HG02885 (cell line): ENCODE measurements at regions not wholly inside any gene's neighbourhood (a gene's known extent, or its start where the extent isn't known, plus 50 kb on each side); places are given as distances from the start of the nearest gene placed in this dataset.
"Not testable (repeated sequence)": the region's sequence is repeated elsewhere in the genome, so short reads cannot be mapped to it uniquely, and the experiment has no call there.

Source experiments
- ATAC-seq: cut with Tn5 transposase; IDR thresholded peaks from one replicate; pipeline ENCODE4 v1.9.1; 2021; ENCODE audit warnings: mild to moderate bottlenecking; ENCODE audit not compliant: unreplicated experiment, poor library complexity

DNA sequence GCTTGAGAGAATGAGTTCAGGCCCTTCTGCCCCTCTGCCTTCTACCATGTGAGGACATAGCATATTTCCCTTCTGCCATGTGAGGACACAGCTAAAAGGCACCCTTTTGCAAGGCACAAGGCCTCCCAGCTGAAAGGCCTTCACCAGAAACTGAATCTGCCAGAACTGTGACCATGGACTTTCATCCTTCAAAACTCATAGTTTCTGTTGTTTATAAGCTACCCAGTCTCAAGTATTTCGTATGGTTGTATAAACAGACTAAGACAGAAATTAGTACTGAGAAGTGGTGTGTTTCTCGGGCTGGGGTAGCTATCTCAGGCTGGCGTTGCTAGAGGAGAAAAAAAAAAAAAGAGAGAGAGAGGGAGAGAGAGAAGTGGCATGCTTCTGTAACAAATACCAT, 368.6 kb downstream of the DMRTA1 start:
- no peak for ATAC-seq

DNA sequence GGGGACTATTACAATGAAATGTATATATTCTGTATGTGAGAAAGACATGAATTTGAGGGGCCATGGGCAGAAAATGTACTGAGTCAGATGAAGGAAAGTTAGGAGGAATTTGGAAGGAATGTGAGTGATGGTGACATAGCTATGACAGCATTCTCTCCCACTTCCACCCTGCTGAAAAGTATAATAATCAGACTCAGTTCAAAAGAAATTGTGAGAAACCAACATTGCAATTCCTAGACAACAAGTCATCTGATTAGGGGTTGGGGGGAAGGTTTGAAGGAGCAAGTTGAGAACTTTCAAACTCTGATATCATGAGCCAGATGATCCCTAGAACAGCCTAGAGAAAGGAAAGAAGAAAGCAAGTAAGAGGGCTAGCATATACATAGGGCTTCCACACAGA, 370.6 kb downstream of the DMRTA1 start:
- no peak for ATAC-seq

DNA sequence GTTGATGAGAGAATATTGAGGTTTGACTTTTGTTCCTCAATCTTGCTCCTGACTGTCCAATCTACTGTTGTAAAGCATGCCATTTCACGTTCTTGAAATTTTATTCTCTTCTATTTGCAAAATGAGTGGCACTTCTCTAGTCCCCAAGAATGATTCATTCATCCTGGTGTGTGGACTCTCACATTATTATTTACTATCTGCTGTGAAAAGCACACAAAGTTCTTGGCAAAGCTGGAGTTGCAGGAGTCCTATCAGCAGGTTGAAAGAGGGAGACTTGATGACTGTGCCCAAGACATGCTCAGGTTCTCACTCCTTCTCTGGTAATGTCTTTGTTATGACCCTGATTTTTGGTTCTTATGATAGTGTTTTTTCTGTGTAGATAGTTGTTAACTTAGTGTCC, 382.6 kb downstream of the DMRTA1 start:
- ATAC-seq, result no peak

DNA sequence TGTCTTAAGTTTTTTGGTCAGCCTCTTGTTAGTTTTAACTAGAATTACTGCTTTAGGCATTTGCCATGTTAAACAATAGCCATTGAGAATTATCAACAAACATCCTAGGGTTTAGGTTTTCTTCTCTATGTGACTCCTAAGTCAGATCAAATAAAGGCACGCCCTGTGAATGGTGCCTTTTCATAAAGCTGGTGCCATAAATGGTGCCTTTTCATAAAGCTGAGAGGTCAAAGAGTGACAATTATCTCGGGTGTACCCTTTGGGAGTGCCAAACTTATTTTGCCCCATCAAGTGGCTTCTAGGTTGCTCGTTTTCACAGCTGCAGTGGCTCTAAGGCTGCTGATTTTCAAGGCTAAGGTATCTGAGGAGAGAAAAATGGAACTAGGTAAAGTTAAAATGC, 391.6 kb downstream of the DMRTA1 start:
- ATAC-seq, result no peak

DNA sequence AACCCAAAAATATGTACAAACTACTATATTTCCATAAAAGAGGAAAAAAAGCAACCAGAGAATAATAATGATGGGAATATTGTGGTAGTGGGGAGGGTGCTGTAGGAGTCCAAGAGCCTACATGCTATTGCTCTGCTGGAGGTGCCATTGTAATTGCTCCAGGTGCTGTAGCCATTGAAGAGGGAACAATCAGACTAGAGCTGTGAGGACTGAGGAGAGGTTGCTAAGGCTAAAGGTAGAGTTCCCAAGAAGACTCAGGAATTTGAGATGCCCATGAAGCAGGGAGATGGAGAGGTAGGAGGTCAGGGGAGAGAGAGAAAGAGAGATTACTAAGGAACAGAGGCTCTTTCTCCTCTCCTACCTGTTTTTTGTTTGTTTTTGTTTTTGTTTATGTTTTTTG, 394.0 kb downstream of the DMRTA1 start:
- ATAC-seq, result no peak

GRCh38 chr9:22845243-22845642, 398.6 kb downstream of the DMRTA1 start:
- ATAC-seq, result not testable (repeated sequence)

DNA sequence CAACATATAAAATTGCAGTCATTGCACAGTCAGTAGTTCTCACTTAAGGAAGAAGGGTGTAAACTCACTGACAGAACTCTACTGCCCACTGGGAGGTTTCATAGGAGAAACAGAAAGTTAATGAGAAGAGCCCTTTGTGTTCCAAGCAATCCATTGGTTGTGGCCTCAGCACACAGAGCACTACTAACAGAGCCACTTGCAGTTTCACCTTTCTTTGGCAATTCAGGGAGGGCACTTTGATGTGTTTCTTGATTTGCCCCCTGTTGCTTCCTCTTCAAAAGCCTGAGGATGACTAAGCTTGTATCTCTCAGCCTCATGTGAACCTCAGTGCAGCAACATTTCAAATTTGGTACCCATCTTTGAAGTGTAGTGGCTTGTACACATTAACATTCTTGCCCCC, 409.4 kb downstream of the DMRTA1 start:
- ATAC-seq, result no peak

DNA sequence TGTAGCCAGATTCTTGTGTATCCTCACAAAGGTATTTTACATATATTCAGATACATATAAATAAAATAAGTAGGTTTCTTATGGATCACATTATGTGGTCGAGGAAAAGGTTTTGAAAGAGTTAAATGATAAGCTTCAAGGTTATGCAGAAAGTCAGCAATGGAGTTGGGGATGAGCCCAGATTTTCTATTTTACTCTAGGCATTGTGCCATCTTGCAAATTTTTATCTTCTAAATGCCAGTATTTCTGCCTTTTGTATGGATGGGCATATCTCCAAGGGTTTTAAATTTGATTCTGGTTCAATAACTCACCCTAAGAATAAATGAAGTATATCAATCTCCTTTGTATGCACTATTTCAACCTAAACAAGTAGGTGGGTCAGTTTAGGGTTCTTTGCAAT, 410.7 kb downstream of the DMRTA1 start:
- no peak for ATAC-seq

- ATAC-seq, result no peak
Observed at GRCh38 chr9:22863106-22863505, 416.5 kb downstream of the DMRTA1 start.

DNA sequence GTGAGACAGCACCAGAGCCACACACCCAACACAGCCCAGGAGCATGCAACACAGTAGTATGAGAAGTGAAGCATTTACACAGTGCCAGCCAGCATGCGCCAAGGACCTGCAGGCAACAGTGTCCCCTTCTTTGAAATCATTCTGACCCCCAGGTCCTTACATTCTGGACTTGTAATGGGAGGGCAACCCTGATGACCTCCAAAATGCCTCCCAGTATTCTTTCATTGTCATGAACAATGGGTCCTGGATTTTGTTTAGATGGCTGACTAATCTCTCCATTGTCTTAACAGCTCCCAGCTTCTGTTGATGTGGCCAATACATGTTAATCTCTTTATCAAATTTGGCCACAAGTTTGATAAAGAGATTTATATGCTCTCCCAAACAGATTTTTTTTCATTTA, 417.1 kb downstream of the DMRTA1 start:
- no peak for ATAC-seq

GRCh38 chr9:22893196-22893843, 446.7 kb downstream of the DMRTA1 start:
- ATAC-seq, result no peak

DNA sequence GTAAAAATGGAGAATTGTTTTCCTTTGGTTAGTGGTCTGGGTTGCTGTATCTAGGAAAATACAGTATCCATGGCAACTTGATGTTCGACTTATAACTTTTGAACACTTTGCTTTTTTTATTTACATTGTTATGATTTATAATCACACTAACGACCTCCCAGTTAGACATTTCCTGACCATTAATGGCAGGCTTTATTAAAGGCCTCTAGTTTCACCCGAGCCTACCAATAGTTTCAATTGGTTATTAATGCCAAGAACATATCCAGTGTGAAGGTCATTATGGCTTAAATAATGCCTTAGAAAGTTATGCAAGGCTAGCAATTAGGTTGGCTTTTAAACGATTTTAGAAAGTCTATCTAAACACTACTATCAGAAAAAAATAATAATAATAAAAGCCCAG, 452.0 kb downstream of the DMRTA1 start:
- no peak for ATAC-seq

DNA sequence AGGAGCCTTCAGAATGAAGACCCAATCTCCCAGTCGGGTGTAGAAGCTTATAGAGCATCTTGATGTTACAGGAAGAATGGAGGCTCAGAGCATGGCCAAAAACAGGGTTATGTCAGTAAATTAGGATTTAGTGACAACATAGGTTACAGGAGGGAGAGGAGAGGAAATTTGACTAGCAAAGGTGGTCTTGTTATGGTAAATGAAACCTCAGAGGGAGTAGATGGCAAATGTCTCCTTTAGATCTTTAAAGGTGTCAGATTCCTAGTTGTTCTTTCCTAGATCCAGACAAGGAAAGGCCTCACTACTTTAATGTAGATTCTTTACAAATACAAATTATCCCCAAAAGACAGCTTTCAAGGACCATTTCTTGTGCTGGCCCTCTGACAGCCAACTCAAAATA, 465.0 kb downstream of the DMRTA1 start:
- ATAC-seq, result no peak

DNA sequence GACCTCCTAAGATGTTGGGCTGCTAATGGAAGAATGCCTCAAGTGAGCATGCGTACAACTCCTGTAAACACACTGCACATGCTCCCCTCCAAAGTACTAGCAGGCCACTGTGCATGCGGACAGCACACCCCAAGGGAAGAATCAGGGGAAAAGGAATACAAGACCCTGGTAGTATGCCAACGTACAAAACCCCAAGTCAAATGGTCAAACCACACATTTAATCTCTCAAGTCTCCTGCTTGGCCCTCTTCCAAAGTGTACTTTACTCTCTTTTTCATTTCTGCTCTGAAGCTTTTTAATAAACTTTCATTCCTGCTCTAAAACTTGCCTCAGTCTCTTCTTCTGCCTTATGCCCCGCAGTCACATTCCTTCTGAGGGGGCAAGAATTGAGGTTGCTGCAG, 466.4 kb downstream of the DMRTA1 start:
- no peak for ATAC-seq

DNA sequence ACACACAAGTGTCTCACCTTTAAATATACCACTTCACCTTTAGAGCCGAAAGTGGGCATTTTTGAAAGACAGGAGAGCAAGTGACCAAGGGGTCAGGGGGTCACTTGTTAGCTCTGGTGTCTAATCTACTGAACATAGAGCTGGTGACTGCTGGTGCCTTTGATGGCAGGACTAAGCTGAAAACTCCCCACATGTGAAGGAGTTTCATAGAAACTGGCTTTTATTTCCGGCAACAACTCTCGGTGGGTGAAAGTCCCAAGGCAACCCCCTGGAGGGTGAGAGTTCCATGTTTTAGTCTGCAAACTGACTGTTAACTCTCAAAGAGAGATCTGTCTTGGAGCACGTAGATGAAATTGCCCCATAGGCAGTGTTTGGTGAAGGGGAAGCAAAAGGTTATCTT, 466.9 kb downstream of the DMRTA1 start:
- no peak for ATAC-seq

DNA sequence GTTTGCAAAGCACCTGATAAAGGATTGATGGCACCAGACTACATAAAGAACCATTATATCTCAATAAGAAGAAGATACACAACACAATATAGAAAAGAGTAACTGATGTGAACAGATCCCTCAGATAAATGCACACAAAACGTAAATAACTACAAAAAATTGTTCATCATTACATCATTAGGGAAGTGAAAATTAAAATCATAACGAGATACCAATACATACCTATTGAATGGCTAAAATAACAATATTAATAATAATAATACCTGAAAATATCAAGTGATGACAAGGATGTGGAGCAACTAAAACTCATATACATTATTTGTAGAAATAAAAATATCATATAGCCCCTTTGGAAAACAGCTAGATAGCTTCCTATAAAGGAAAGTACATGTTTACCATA, 469.5 kb downstream of the DMRTA1 start:
- ATAC-seq, result no peak

GRCh38 chr9:22919423-22919822, 472.8 kb downstream of the DMRTA1 start:
- ATAC-seq, result no peak

DNA sequence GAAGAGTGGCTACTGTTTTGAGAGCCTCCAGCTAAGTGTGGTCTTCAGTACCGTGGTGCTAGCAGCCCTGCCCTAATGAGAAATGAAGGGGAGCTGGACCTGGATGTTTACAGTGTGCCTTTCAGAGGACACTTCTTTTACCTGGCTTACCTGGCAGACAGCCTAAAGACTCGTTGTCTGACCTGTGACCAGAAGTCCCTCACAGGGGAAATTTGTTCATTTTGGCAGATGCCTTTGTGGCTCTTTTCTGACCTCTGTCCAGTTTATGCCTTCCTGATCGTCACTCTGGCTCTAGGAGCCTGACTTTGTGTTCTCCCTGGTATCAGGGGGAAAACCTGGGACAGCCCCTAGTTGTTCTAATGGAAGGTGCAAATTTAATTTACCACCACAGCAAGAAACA, 475.1 kb downstream of the DMRTA1 start:
- ATAC-seq, result no peak

- ATAC-seq, result no peak
Observed at GRCh38 chr9:22922222-22922621, 475.6 kb downstream of the DMRTA1 start.

DNA sequence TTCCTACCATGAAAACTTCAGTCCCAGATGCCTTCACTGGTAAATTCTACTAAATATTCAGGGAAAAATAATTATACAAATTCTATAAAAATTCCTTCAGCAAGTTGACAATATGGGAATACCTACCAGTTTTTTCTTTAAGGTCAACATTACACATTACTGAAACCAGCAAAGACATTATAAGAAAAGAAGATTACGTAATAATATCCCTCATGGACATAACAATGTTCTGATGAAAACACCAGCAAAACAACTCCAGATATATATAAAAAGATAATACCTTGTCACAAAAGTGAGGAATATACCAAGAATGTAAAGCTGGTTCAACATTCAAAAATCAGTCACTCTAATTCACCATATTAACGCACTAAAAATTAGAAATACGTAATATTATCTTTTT, 507.9 kb downstream of the DMRTA1 start:
- ATAC-seq, result no peak

DNA sequence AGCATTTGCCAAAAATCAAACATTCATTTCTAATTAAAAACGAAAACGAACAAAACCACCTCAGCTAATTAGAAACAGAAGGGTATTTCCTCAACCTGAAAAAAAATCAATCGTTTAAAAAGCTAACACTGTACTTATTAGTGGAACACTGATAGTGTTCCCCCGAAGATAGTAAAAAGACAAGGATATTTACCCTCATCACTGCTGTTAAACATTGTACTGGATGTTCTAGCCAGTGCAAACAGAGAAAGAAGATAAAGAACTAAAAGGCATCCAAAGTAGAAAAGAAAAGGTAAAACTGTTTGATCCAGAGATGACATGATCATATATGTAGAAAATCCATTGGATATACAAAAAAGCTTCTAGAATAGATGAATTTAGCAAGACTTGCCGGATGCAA, 508.3 kb downstream of the DMRTA1 start:
- no peak for ATAC-seq

DNA sequence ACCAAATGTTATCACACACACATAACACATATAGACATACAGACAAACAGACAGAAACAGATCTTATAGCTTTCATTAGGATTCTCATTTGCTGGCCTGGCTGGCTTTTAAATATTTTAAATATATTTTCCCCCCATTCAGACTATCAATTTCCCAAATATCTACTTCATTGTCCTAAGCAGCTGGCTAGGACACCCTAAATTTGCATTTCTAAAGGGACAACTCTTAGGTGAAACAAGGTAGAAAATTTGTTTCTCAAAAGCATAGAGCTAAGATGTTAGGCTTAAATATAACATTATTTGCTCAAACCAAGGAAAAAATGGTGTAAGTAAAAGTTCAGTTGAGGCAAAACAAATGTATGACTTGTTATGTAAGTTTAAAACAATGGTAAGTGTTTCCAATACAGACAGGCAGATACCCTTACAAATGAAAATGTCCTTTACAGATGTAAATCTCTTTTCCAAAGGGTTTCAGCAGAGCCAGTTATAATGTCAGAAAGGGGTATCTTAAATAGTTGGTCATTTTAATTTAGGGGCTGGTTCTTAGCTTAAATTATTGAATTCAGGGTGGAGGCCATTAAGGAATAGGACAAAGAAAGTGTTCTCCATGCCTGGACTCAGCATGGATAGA, 522.8 kb downstream of the DMRTA1 start:
- ATAC-seq, result no peak
